SKM-1 (cell line): ENCODE measurements at regions not wholly inside any gene's neighbourhood (a gene's known extent, or its start where the extent isn't known, plus 50 kb on each side); places are given as distances from the start of the nearest gene placed in this dataset.

Experiments
- DNase-seq: peaks from one replicate; lab custom pipeline; 2025; ENCODE audit not compliant: unreplicated experiment; lab: John Stamatoyannopoulos, UW

DNA sequence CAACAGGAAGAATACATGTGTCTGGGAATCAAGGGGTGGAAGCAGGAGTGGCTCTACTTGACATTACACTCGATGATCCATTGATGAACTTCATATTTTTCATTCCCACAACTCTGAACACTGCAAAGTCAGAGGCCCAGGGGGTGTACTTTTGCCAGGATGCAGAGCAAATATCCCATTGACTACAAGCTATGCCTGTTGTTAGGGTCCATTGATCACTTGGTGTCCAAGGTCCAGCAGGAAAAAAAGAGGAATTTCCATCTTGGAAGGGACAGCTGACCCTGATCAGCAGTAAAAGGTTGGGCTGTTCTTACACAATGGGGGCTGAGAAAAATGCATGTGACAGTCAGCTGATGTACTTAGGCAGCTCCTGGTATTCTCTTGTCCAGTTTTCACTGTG, 118.5 kb upstream of the MAP1B start:
- no peak for DNase-seq

DNA sequence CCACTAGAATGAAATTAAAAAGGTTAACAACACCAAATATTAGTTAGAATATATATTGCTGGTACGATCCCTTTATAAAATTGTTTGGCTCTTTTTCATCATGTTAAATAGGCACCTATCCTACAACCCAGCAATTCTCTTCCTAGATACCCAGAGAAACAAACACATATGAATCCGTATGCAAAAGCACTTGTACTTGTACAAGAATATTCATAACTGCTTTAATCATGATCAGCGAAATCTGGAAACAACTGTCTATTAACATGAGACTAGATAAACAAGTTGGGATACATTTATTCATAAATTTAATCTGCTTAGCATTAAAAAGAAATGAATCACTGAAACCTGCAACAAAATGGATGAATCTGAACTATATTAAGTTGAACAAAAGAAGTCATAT, 113.7 kb upstream of the MAP1B start:
- no peak for DNase-seq

- no peak for DNase-seq
These were observed 110.5 kb upstream of the MAP1B start for GRCh38 chr5:71996789-71997188.

GRCh38 chr5:71998746-71999145, 108.5 kb upstream of the MAP1B start:
- DNase-seq = no peak

DNA sequence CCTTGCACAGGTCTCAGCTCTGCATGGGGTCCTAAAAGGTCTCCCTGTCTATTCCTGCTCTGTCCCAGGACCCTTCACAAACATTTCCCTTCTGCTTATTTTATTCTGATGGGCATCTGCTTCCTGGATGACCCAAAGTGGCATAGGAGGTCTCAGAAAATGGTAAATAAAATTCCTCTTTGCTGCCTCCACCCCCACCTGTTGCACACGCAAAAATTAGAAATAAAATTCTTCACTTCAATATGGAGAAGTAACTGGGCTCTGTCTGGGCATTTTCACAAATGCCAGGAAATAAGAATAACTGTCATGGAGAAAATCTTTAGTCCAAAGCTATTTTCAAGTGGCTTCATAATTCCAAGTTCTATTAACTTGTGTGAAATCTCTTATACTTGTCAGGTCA, 106.6 kb upstream of the MAP1B start:
- DNase-seq = no peak

DNA sequence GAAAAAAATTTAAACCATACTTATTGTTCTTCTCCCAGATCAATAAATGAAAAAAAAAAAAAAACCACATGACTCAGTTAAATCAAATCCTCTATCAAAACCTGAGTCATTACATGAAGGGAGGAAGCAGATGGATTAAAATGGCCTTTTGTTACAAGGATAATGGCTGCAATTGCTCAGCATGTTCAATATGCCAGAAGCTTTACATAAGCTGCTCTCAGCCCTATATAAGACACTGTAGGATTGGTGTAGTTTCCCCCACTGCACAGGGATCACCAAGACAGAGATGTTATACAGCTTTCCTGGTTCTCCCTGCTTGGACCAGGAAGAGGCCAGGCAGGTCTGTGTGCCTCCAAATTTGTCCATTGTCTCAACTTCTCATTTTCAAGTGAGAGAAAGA, 101.6 kb upstream of the MAP1B start:
- DNase-seq = no peak

- DNase-seq = no peak
These were observed 100.9 kb upstream of the MAP1B start for GRCh38 chr5:72006361-72006760.

DNA sequence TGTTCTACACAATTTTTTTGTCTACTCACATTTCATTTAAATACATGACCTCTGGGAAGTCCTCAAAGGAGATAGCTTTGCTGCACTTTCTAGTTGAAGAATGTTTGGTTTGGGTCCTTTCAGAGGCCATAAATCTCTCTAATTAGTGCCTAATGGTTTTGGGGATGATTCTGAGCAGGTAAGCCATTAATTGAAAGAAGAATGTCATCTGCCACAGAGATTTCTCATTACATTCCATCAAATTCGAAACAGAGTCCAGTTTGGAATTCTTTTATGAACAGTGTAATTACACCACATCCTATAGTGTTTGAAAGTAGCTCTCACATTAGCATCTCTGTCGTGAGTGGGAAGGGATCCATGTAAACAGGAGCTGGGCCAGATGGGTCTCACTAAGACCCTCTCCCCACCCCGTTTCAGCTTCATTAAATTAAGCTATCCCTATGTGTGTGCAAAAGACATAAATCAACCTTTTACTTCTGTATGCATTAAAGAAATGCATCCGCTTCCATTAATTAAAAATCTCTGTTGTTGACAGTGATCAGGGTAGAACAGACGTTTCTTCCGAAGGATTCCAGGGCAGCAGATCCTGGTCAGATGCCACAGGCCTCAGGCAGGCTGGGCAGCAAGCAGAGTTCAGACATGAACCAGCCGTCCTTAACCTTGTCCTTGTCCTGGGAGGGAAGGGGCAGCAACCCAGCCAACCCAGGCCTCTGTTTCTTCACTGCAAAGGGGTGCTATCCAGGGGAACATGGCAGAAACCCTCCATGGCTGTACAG, 99.8 kb upstream of the MAP1B start:
- DNase-seq = no peak

DNA sequence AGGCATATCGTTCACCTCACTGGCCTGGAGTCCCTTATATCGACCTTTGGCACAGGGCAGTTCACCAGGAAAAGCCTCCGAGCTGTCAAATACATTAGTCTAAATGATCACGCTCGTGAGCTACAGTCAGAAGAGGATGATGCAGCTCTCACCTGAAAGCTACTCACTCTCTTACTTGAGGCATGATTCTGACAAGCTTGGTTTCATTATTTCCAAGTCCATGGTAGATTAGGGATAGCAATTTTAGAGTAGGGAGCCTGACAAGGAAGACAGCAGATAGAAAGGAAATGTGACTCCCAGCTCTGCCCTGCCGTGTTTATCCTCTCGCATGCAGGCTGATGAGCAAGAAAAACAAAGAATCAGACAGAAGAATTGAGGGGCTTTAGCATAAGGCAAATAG, 98.0 kb upstream of the MAP1B start:
- no peak for DNase-seq

DNA sequence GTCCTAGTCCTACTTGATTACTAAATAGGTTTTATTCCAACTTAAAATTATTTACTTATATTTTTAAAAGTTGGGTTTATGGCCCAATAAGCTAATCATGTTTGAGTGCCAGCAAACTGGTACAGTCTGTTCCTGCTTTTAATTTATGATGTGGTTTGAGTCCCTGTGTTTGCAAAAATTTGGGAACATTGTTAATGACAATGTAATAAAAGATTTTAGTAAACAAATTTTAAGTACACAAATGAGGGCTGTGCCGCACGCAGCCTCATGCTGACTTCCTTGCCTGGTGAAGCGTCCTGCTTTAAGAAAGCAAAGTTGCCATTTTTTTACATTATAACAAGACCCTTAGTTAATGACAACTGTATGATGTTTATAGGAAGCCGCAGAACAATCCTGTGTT, 96.8 kb upstream of the MAP1B start:
- DNase-seq = no peak

DNA sequence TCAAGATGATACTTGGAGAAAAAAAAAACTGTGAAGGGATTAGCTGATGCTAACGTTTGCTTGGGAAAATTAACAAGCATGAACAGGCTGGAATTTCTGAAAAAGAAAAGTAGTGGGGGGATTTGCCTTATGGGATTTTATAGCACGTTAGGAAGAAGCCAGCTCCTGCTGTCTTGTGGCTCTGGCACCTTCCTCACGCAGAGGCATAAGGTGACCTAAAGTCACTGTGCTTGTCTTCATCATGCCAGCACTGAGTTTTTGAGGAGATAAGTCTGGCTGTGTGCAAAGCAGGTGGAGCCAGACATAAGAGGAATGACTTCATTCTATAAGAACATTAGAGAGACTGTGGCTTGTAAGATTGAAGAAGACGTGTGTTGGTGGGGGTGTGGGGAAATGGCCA, 94.4 kb upstream of the MAP1B start:
- no peak for DNase-seq

DNA sequence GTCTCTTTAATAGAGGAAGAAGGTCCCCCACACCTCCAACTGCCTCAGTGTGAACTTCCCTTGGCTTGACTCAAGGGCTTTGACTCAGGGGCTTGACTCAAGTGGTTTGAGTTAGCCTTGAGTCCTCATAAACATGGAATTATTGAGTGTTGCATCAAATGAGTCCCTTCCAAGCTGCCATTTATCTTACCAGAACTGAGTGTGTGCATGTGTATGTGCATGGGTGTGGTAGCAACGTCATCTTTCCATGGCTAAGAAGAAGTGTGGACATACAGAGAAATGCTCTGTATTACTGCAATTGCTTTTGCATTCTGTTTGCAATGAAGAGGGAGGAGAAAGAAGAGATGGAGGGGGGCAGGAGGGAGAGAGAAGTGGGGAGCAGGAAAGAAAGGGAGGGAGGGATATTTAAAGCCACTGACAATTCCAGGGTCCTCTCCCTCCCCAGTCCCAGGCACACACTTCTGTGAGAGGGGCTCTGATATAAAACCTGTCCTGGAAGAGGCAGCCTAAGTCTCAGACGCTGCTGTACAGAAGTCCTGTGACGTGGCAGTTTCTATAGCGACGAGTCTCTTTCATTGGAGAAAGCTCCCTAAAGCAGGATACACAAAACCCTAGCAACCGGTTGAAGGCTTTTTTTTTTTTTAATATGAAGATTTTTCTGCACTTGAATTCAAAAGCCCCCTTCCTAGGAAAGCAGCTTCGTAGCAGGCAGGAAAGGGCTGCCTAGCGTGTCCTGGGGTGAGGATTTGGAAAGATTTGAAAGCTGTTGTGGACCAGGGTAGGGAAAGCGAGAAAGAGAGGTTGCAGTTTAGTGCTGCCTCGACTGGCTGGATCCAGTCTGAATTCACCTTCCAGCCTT, 93.3 kb upstream of the MAP1B start:
- no peak for DNase-seq

GRCh38 chr5:72015103-72015548, 92.1 kb upstream of the MAP1B start:
- DNase-seq = no peak

- peak; percentile 17 for DNase-seq
These were observed 89.0 kb upstream of the MAP1B start for GRCh38 chr5:72018143-72018803.

DNA sequence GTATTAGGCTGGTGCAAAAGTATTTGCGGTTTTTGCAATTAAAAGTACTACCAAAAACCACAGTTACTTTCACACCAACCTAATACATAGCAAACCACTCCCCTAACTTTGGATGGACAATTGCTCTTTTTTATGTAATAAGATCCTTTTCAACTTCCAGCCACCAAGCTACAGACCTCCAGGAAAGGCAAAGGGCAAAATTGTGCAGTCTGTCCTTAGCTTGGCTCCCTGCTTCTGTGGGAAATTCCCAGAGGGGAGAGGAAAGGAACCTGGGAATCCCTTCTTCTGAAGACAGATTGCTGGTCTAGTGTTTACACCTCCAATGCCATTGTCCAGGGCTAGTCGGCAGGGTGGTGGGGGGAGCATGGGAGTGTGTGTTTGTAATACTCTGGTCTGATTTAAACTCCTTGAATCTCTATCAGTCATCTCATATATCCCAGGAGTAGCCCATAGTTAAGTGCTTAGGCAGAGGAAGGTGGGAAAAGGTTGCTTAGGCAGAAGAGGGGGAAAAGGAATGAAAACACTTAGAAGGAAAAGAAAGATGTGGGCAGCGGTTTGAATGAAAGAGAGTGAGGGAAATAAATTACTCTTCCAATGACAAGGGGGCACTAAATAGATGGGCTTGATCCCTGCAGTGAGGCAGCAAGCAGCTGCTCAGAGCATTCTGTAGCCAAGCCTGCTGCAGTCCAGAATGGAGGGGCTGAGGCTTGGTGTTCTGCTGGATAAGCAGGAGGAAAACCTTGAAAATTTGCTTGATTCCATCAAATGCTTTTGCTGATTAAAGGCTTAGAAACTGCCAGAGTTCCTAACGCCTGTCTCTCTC, 86.9 kb upstream of the MAP1B start:
- DNase-seq = no peak

DNA sequence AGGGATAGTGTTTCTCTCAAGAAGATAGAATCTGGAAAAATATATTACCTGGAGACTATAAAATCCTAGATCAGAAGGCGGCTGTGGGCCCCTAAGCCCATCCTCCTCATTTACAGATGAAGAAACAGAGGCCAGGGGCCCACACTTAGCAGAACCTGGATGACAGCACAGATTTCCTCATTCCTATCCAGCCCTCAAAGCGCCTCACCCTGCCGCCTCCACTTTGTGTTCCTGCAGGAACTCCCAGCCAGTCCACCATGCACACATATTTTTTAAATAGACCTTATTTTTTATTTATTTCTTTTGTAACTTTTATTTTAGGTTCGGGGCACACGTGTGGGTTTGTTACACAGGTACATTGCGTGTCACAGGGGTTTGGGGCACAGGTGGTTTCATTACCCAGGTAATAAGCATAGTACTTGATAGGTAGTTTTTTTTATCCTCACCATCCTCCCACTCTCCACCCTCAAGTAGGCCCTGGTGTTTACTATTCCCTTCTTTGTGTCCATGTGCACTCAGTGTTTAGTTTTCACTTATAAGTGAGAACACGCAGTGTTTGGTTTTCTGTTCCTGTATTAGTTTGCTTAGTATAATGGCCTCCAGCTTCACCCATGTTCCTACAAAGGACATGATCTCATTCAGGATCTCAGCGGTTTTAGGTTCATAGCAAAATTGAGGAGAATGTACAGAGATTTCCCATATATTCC, 85.5 kb upstream of the MAP1B start:
- DNase-seq = no peak

- DNase-seq = no peak
These were observed 78.9 kb upstream of the MAP1B start for GRCh38 chr5:72028382-72028781.

- no peak for DNase-seq
These were observed 77.0 kb upstream of the MAP1B start for GRCh38 chr5:72030237-72030636.

- no peak for DNase-seq
These were observed 74.5 kb upstream of the MAP1B start for GRCh38 chr5:72032788-72033187.

GRCh38 chr5:72034770-72035169, 72.5 kb upstream of the MAP1B start:
- DNase-seq = no peak
